Stomach (tissue), 4 donors: ENCODE measurements at regions not wholly inside any gene's neighbourhood (a gene's known extent, or its start where the extent isn't known, plus 50 kb on each side); places are given as distances from the start of the nearest gene placed in this dataset.
"Not testable (repeated sequence)": the region's sequence is repeated elsewhere in the genome, so short reads cannot be mapped to it uniquely, and the experiment has no call there.

Experiments
- POLR2AphosphoS5 ChIP-seq, 3 donors: sonication (generic); formaldehyde crosslinking; IDR thresholded peaks; one replicate each; pipeline ENCODE4 v1.6.1; 2016; ENCODE audit warnings: antibody characterized with exemption in 3 of 3
- TF ChIP-seq, protein P1 (sequence below), 7 experiments: fragments of 450-650 bp in 4 of 7; fragments of 200-600 bp in 3 of 7; sonication (generic) in 3 of 7; IDR thresholded peaks; one replicate each; pipeline ENCODE4 v1.5.1; 2016 to 2019; ENCODE audit warnings: antibody characterized with exemption in 7 of 7, control low read depth in 2 of 7, mild to moderate bottlenecking in 1 of 7

DNA sequence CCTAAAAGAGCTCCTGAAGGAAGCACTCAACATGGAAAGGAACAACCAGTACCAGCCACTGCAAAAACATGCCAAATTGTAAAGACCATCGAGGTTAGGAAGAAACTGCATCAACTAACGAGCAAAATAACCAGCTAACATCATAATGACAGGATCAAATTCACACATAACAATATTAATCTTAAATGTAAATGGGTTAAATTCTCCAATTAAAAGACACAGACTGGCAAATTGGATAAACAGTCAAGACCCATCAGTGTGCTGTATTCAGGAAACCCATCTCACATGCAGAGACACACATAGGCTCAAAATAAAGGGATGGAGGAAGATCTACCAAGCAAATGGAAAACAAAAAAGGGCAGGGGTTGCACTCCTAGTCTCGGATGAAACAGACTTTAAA lies 191.6 kb upstream of the MGAT5 start:
- not testable (repeated sequence) for TF ChIP-seq POLR2AphosphoS5 (IDR thresholded peaks at IDR 0.05)
- TF ChIP-seq, protein P1, sequence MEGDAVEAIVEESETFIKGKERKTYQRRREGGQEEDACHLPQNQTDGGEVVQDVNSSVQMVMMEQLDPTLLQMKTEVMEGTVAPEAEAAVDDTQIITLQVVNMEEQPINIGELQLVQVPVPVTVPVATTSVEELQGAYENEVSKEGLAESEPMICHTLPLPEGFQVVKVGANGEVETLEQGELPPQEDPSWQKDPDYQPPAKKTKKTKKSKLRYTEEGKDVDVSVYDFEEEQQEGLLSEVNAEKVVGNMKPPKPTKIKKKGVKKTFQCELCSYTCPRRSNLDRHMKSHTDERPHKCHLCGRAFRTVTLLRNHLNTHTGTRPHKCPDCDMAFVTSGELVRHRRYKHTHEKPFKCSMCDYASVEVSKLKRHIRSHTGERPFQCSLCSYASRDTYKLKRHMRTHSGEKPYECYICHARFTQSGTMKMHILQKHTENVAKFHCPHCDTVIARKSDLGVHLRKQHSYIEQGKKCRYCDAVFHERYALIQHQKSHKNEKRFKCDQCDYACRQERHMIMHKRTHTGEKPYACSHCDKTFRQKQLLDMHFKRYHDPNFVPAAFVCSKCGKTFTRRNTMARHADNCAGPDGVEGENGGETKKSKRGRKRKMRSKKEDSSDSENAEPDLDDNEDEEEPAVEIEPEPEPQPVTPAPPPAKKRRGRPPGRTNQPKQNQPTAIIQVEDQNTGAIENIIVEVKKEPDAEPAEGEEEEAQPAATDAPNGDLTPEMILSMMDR (IDR thresholded peaks at IDR 0.05): not testable (repeated sequence)
